ENCODE measurements at regions not wholly inside any gene's neighbourhood (a gene's known extent, or its start where the extent isn't known, plus 50 kb on each side); places are given as distances from the start of the nearest gene placed in this dataset.

GRCh38 chr16:80066805-80067580, 466.5 kb upstream of the MAF start:
- DNase-seq, result no peak

DNA sequence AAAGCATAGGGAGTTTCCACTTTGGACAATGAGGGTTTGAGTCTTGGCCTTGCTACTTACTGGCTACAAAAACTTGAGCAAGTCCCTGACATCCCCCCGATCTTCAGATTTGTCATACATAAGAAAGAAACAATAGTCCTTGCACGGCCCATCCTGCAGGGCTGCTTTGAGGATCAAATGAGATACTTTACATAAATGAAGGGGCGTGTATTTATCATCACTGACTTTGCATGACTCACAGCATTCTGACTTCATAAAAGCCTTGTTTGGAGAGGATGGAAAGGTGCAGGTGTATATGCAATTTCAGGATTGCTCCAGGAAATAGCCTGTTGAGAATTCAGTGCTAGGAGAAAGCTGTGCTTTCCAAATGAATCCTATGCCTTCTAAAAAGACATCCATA, 465.0 kb upstream of the MAF start:
- no peak for DNase-seq

GRCh38 chr16:80063713-80064069, 463.2 kb upstream of the MAF start:
- DNase-seq, result no peak

DNA sequence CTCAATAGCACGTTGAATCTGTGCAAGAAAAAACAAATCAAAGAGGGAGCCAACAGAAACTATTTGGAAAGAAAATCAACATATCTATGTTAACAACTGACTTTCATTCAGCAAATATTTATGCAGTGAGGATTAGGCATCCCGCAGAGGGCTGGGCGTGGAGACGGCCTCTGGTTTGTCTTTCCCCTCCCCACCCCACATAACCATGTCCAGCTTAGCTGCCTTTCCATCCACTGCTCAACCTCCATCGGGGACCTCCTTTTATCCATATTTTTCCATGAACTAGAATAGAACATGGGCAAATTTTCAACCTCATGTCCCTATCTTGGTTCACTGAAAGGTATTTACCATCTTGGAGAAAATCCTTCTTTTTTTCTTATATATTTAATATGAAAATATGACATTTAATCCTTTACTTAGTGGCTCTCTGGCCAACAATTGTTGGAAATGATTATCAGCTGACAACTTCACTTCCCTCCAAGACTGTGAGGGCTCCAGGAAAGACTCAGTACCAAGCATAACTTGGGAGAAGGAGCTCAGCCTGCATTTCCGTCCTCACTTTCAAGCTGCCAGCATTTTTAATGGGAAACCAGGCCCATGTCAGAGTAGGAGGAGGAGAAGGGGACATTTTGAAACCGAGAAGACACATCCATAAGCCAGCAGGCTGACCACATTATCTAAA, 462.6 kb upstream of the MAF start:
- no peak for DNase-seq

GRCh38 chr16:80062361-80063030, 462.0 kb upstream of the MAF start:
- DNase-seq, result no peak

DNA sequence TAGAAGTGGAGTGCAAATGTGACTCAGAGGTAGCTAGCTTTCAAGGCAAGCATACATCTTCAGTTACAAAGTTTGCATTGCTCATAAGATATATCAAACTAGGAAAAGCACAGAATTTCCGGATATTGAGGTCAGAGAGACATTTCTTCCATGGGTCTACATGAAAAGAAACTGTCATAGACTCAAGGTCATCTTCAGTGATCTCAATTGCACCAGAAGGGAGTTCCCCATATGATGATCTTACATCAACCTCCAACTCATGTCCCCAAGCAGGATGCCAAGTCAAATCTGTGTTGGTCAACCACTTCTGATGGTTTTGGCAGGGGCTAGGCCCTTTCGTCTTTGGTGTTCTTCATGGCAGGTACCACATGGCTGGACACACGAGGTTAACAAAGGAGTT, 459.9 kb upstream of the MAF start:
- DNase-seq, result no peak

GRCh38 chr16:80059836-80060235, 459.3 kb upstream of the MAF start:
- DNase-seq, result no peak

- DNase-seq, result no peak
Observed at GRCh38 chr16:80058214-80058613, 457.7 kb upstream of the MAF start.

DNA sequence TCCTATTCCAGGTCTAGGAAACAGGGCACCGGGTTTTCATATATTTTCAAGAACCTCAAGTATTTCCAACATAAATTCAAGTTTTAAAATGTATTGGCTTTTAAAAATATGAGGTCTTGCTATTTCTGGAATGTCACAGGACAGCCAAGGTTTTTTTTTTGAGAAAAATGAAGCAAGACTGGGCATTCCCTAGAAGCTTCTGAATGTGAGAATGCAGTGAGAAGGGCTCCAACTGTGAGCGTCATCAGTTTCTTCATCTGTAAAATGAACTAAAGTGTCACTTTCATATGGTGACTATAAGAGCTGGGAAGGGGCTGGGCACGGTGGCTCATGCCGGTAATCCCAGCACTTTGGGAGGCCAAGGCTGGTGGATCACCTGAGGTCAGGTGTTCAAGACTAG, 455.8 kb upstream of the MAF start:
- no peak for DNase-seq

DNA sequence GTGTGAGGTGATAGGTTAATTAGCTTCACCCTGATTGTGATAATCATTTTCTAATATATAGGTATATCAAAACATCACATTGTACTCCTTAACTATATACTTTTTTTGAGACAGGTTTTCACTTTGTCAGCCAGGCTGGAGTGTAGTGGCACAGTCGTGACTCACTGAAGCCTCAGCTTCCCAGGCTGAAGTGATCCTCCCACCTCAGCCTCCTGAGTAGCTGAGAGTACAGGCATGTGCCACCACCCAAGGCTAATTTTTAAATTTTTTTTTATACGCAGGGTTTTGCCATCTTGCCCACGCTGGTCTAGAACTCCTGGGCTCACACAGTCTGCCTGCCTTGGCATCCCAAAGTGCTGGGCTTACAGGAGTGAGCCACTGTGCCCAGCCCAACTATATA, 455.3 kb upstream of the MAF start:
- no peak for DNase-seq

GRCh38 chr16:80054647-80055046, 454.1 kb upstream of the MAF start:
- no peak for DNase-seq

DNA sequence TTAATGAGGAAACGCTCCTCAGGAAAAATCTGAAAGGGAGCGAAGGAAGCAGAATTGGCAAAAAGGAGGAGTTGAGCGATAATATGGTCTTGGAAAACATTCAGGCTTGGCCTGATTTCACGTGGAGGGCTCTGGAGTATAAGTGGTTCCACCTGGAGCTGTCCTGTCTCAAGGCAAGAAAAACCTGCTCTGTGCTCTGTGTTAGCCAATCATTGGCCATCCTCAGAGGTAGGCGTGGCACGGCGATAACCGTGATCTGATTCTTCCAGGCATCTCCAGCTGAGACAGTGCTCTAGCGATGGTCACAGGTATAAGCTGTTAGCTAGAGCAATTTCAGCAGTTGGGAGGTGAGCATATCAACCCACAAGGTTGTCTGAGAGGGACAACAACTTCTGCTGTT, 450.5 kb upstream of the MAF start:
- DNase-seq, result no peak

GRCh38 chr16:80048250-80048649, 447.7 kb upstream of the MAF start:
- no peak for DNase-seq

- DNase-seq, result no peak
Observed at GRCh38 chr16:80047842-80048241, 447.3 kb upstream of the MAF start.

DNA sequence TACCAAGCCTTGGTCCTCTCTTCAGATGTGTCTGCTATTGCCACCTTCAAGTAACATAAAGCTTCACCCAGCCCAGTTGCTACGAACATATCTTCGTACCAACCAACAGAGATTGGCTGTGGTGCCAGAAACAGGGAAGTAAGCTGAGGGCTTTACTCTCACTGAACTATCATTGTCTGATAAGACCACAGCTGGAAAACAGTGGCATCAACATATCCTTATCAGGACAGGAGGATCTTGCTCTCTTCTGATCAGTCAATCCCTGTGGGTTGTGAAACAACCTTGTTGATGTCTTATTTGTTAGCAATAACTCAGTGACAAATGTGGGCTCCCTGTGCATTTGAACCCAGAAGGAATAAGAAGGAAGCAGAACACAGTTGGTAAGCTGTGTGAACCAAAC, 446.3 kb upstream of the MAF start:
- no peak for DNase-seq

GRCh38 chr16:80046261-80046660, 445.7 kb upstream of the MAF start:
- no peak for DNase-seq

DNA sequence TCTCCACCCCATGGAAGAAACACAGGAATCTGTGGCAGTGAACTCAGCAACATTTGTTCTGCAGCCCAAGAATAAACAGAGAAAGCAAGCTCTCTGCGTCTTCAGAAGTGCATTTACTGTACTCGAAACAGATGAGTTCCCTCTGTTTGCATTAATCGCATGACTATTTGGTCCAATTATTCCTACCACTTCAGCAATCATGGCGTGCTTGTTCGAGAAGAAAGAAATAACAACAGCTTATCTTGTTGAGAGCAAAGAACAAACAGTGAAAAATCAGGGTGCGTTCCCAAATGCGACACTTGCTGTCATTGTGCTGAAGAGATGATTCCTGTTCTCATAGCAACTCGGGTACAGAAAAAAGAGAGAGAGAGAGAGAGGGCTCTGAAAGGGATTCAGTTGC, 445.3 kb upstream of the MAF start:
- DNase-seq, result no peak

GRCh38 chr16:80041410-80041809, 440.9 kb upstream of the MAF start:
- no peak for DNase-seq

GRCh38 chr16:80040814-80041213, 440.3 kb upstream of the MAF start:
- DNase-seq, result no peak

GRCh38 chr16:80040413-80040812, 439.9 kb upstream of the MAF start:
- DNase-seq, result no peak

DNA sequence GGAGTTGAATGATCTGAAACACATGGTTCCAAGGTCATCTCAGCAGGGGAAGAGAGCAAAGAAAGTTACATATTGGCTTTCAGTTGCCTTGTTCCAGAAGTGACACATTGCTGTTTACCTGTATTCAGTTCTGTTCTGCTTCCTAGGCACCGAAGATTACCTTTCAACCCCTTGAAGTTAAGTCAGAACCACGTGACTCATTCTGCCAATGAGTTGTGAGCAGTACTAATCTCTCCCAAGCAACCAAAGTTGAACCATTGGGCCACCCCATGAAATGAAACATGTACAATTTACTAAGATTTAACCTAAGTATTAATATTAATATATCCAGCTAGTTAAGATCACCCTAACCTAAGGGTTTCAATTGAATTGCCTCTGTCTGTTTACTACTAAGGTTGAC, 439.2 kb upstream of the MAF start:
- no peak for DNase-seq

- DNase-seq, result no peak
Observed at GRCh38 chr16:80038566-80038965, 438.0 kb upstream of the MAF start.

DNA sequence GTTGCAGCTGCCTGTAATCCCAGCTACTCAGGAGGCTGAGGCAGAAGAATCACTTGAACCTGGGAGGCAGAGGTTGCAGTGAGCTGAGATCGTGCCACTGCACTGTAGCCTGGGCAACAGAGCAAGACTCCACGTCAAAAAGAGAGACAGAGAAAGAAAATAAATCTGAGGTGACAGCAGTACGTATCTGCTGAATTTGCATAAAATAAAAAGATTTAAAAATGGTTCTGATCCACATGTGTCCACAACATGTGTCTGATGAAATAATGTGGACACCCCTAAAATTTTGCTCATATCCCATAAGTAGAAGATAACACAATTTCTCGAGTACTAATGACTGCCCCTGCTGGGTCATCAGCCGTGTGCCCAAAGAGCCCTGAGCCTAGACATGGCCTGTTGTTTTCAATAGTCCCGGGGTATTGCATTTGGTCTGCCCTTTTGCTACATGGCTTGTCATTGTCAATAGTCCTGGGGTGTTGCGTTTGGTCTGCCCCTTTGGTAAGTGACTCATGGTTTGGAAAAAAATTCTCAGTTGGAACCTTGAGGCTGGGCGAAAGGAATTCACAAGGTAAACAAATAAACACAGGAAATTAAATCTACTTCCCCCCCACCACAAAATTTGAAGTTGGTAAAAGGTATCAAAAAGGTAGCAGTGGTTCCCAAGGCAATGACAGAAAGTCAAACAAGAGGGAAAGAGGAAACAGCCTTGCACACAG, 434.6 kb upstream of the MAF start:
- DNase-seq, result no peak

DNA sequence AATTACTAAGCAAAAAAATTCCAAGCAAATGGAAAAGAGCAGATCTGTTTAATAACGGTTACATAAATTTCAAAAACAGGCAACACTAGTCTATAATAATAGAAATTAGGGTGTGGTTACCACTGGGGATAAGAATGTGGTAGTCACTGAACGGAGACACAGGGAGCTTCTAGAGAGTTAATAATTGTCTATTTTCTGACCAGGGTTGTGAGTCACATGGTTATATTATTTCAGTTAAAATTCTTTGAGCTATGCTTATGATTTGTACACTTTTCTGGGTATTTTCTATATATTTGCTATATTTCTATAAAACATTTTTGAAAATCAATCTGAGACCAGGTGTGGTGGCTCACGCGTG, 433.9 kb upstream of the MAF start:
- DNase-seq, result no peak

All from KG1 (cell line).